IMR-90 (cell line): ENCODE measurements at regions not wholly inside any gene's neighbourhood (a gene's known extent, or its start where the extent isn't known, plus 50 kb on each side); places are given as distances from the start of the nearest gene placed in this dataset.

ENCODE experiments used
- ATAC-seq: fragments of 200-7000 bp; cut with Tn5 transposase; 2 replicates; pipeline ENCODE4 v1.9.1; 2020; ENCODE audit warnings: low read depth, mild to moderate bottlenecking, moderate library complexity
- BruUV-seq: library from RNA; stranded (reverse); fragments of 400-500 nt; replicated peaks from 2 replicates; lab custom pipeline; 2021; lab: Mats Ljungman, UMichigan
- CTCF ChIA-PET: fragments of 300-600 bp; formaldehyde crosslinking; extraction: SDS; loops from one replicate; lab custom pipeline; 2021; ENCODE audit warnings: antibody characterized with exemption; lab: Yijun Ruan, JAX
- POLR2A ChIA-PET: fragments of 300-600 bp; sonication (Branson Sonifier 250); formaldehyde crosslinking; loops from one replicate; lab custom pipeline; 2022; ENCODE audit warnings: antibody characterized with exemption; ENCODE audit not compliant: unreplicated experiment; lab: Charles Lee
- DNase-seq: peaks from one replicate; pipeline ENCODE4 v3.0.0; 2013
- H2AFZ ChIP-seq: replicated peaks from 2 replicates; pipeline ENCODE3; 2013; ENCODE audit warnings: low read length, mild to moderate bottlenecking; ENCODE audit not compliant: poor library complexity
- H2AK5ac ChIP-seq: 2 replicates; pipeline ENCODE4 v1.6.1; 2013; ENCODE audit warnings: low read depth, low read length, inconsistent platforms
- H2AK9ac ChIP-seq: replicated peaks from 2 replicates; pipeline ENCODE3; 2013; ENCODE audit warnings: mild to moderate bottlenecking, low read depth, low read length, moderate library complexity; ENCODE audit not compliant: poor library complexity
- H2BK120ac ChIP-seq: 2 replicates; pipeline ENCODE4 v1.6.1; 2013; ENCODE audit warnings: low read depth, low read length, inconsistent platforms
- H2BK15ac ChIP-seq: 3 replicates; pipeline ENCODE4 v1.6.1; 2013; ENCODE audit warnings: low read depth, low read length, inconsistent platforms
- H2BK20ac ChIP-seq: 2 replicates; pipeline ENCODE4 v1.6.1; 2013; ENCODE audit warnings: low read depth, mild to moderate bottlenecking, inconsistent platforms, low read length, moderate library complexity
- H2BK5ac ChIP-seq: 2 replicates; pipeline ENCODE4 v1.6.1; 2013; ENCODE audit warnings: mild to moderate bottlenecking, low read depth, low read length, inconsistent platforms; ENCODE audit not compliant: poor library complexity, severe bottlenecking
- H3K14ac ChIP-seq: replicated peaks from 2 replicates; pipeline ENCODE4 v1.6.1; 2013; ENCODE audit warnings: low read depth, low read length, inconsistent platforms
- H3K18ac ChIP-seq: 2 replicates; pipeline ENCODE4 v1.6.1; 2013; ENCODE audit warnings: low read depth, low read length, control low read depth
- H3K23ac ChIP-seq: 2 replicates; pipeline ENCODE4 v1.6.1; 2013; ENCODE audit warnings: low read depth, low read length, inconsistent platforms
- H3K27ac ChIP-seq: 2 replicates; pipeline ENCODE4 v1.5.1; 2013; ENCODE audit warnings: mild to moderate bottlenecking, control low read depth, low read length; ENCODE audit not compliant: insufficient read depth
- H3K27me3 ChIP-seq: 2 replicates; pipeline ENCODE4 v1.6.1; 2013; ENCODE audit warnings: low read length; ENCODE audit not compliant: control insufficient read depth, insufficient read depth
- H3K36me3 ChIP-seq: 2 replicates; pipeline ENCODE4 v1.6.1; 2013; ENCODE audit warnings: low read length, mixed read lengths; ENCODE audit not compliant: control insufficient read depth, insufficient read depth
- H3K4ac ChIP-seq: 2 replicates; pipeline ENCODE4 v1.6.1; 2013; ENCODE audit warnings: low read depth, low read length, inconsistent platforms
- H3K4me1 ChIP-seq: 2 replicates; pipeline ENCODE4 v1.6.1; 2013; ENCODE audit warnings: low read length, mixed read lengths; ENCODE audit not compliant: control insufficient read depth, insufficient read depth
- H3K4me2 ChIP-seq: 2 replicates; pipeline ENCODE4 v1.6.1; 2013; ENCODE audit warnings: low read depth, mild to moderate bottlenecking, control low read depth, low read length, moderate library complexity
- H3K4me3 ChIP-seq: 2 replicates; pipeline ENCODE4 v1.5.1; 2013; ENCODE audit warnings: low read depth, mild to moderate bottlenecking, control low read depth, low read length, moderate library complexity; ENCODE audit not compliant: insufficient read depth
- H3K56ac ChIP-seq: 2 replicates; pipeline ENCODE4 v1.6.1; 2013; ENCODE audit warnings: low read length, inconsistent platforms; ENCODE audit not compliant: insufficient read depth; ENCODE audit errors: extremely low read depth
- H3K79me1 ChIP-seq, 2 experiments: 2 replicates each; pipeline ENCODE4 v1.6.1; 2013; ENCODE audit warnings: low read length in 2 of 2, inconsistent platforms in 1 of 2, low read depth in 1 of 2
- H3K9ac ChIP-seq: 2 replicates; pipeline ENCODE4 v1.6.1; 2013; ENCODE audit warnings: low read depth, low read length, control low read depth
- H3K9me1 ChIP-seq: 2 replicates; pipeline ENCODE4 v1.6.1; 2013; ENCODE audit warnings: low read length, inconsistent platforms; ENCODE audit not compliant: insufficient read depth
- H3K9me3 ChIP-seq: 2 replicates; pipeline ENCODE4 v1.6.1; 2013; ENCODE audit warnings: low read length; ENCODE audit not compliant: control insufficient read depth, insufficient read depth
- H4K20me1 ChIP-seq: 2 replicates; pipeline ENCODE4 v1.6.1; 2013; ENCODE audit warnings: low read length, inconsistent platforms; ENCODE audit not compliant: insufficient read depth
- H4K5ac ChIP-seq: 2 replicates; pipeline ENCODE4 v1.6.1; 2013; ENCODE audit warnings: mild to moderate bottlenecking, low read depth, low read length, control low read depth
- H4K8ac ChIP-seq, 2 experiments: 2 replicates each; pipeline ENCODE4 v1.6.1; 2013; ENCODE audit warnings: low read depth in 2 of 2, low read length in 2 of 2, control low read depth in 1 of 2, inconsistent platforms in 1 of 2
- H4K91ac ChIP-seq: 2 replicates; pipeline ENCODE4 v1.6.1; 2013; ENCODE audit warnings: low read depth, low read length, inconsistent platforms; ENCODE audit not compliant: insufficient read depth
- CHD1 ChIP-seq: IDR thresholded peaks from 2 replicates; pipeline ENCODE4 v1.6.1; 2012; ENCODE audit warnings: low read depth, low read length, improper control_type of control experiment
- MXI1 ChIP-seq: IDR thresholded peaks from 2 replicates; pipeline ENCODE4 v1.6.1; 2012; ENCODE audit warnings: low read depth, mild to moderate bottlenecking, low read length, moderate library complexity, borderline replicate concordance
- NFE2L2 ChIP-seq: fragments of 150-350 bp; IDR thresholded peaks from 2 replicates; pipeline ENCODE4 v1.6.1; 2016; ENCODE audit warnings: low read depth, mild to moderate bottlenecking, low read length
- POLR2A ChIP-seq: IDR thresholded peaks from 2 replicates; pipeline ENCODE4 v1.6.1; 2012; ENCODE audit warnings: mild to moderate bottlenecking, low read depth, low read length
- RFX5 ChIP-seq: IDR thresholded peaks from 2 replicates; pipeline ENCODE4 v1.8.0; 2012; ENCODE audit warnings: low read depth, mild to moderate bottlenecking, low read length, moderate library complexity
- SMC3 ChIP-seq: fragments of 150-350 bp; IDR thresholded peaks from 2 replicates; pipeline ENCODE4 v1.6.1; 2016; ENCODE audit warnings: low read depth, mild to moderate bottlenecking, antibody characterized with exemption, low read length, moderate library complexity
- WGBS, 2 experiments: methylation state at CpG; one replicate each; pipeline versions ENCODE4 v1.1.5 to v1.1.7; 2013; ENCODE audit warnings: missing lambda C conversion rate in 2 of 2; ENCODE audit not compliant: insufficient read length in 1 of 2; ENCODE audit errors: extremely low coverage in 2 of 2; 5-methylcytosine and 5-hydroxymethylcytosine counted together
- dilution Hi-C: fragments of 300-500 bp; cut with HindIII; formaldehyde crosslinking; loops from one replicate; pipeline ENCODE4 v1.14.3; 2018; ENCODE audit warnings: low sequenced_read_pairs; ENCODE audit not compliant: unreplicated experiment
- in situ Hi-C: fragments of 300-500 bp; cut with MboI; formaldehyde crosslinking; loops from 3 replicates; pipeline ENCODE4 v1.14.3; 2019; ENCODE audit warnings: low sequenced_read_pairs, inconsistent platforms, mixed read lengths
- intact Hi-C: fragments of 100-400 bp; cut with micrococcal nuclease; formaldehyde crosslinking; loops from 2 replicates; pipeline ENCODE4 v1.10.0; 2022
- TF ChIP-seq, protein P1 (sequence below): fragments of 150-350 bp; IDR thresholded peaks from 2 replicates; pipeline ENCODE4 v1.6.1; 2016; ENCODE audit warnings: low read depth, mild to moderate bottlenecking, low read length, moderate library complexity, borderline replicate concordance
- TF ChIP-seq, protein P2 (sequence below): fragments of 150-350 bp; IDR thresholded peaks from 2 replicates; pipeline ENCODE4 v1.6.1; 2017; ENCODE audit warnings: mild to moderate bottlenecking, antibody characterized with exemption, low read length, low read depth

DNA sequence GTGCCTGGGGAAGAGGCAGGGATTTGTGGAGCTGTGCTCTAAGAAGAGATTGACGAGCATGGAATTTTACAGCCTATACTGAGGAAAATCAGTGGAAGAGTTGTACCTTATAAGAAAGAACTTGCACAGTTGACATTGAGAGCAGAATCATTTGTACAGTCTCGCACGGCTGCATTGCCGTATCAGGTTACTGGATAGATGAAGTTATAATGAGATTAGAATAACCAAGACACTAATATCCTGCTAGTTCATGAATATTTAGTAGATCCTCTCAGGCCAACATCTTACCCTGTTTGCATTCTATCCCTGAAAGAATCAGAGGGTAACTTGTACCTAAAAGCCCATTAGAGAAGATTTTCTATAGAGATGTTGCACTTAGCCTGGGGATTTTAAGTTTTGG is 447.1 kb downstream of the PREX1 start:
- Histone ChIP-seq H3K4me3 (no peak overlapping the region), H2BK120ac (no peak overlapping the region), H2AK9ac (no peak overlapping the region), H3K27ac (no peak overlapping the region), H2AK5ac (no peak overlapping the region), H2BK15ac (no peak overlapping the region), H3K23ac (no peak overlapping the region), H3K14ac (no peak overlapping the region), H2AFZ (no peak overlapping the region), H3K4me1 (no peaks in the 10 kb centered on the region), H3K4ac (no peak overlapping the region), H2BK20ac (no peak overlapping the region), H3K9me3 (no peaks in the 10 kb centered on the region), H3K27me3 (peaks cover 4% of the 10 kb centered on the region; the same call in 1 of the 2 replicates), H4K5ac (no peak overlapping the region), H3K36me3 (no peaks in the 10 kb centered on the region), H4K8ac (no peak overlapping the region), H3K56ac (no peak overlapping the region), H3K18ac (no peak overlapping the region), H3K79me1 (no peaks in the 10 kb centered on the region), H3K4me2 (no peak overlapping the region), H3K9ac (no peak overlapping the region), H4K20me1 (no peaks in the 10 kb centered on the region), H3K9me1 (no peaks in the 10 kb centered on the region), H2BK5ac (no peak overlapping the region), H4K91ac (no peak overlapping the region)
- no CpG with 5 or more reads among the region's 4 CpGs for WGBS, 2 experiments
- no TSS peak for BruUV-seq
- CTCF ChIA-PET = no interaction called here
- intact Hi-C loops (no loop called here), dilution Hi-C loops (no loop called here), in situ Hi-C loops (no loop called here)
- POLR2A ChIA-PET = no interaction called here
- ATAC-seq = no peak
- no peak for DNase-seq
- TF ChIP-seq NFE2L2 (no peak), CHD1 (no peak), MXI1 (no peak), POLR2A (no peak), SMC3 (no peak), RFX5 (no peak)
- TF ChIP-seq, protein P1, sequence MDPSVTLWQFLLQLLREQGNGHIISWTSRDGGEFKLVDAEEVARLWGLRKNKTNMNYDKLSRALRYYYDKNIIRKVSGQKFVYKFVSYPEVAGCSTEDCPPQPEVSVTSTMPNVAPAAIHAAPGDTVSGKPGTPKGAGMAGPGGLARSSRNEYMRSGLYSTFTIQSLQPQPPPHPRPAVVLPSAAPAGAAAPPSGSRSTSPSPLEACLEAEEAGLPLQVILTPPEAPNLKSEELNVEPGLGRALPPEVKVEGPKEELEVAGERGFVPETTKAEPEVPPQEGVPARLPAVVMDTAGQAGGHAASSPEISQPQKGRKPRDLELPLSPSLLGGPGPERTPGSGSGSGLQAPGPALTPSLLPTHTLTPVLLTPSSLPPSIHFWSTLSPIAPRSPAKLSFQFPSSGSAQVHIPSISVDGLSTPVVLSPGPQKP = no peak
- TF ChIP-seq, protein P2, sequence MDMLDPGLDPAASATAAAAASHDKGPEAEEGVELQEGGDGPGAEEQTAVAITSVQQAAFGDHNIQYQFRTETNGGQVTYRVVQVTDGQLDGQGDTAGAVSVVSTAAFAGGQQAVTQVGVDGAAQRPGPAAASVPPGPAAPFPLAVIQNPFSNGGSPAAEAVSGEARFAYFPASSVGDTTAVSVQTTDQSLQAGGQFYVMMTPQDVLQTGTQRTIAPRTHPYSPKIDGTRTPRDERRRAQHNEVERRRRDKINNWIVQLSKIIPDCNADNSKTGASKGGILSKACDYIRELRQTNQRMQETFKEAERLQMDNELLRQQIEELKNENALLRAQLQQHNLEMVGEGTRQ = no peak
